DMS53 treated with DMSO at 0.1 percent for 48 hours (cell line): ENCODE measurements at regions not wholly inside any gene's neighbourhood (a gene's known extent, or its start where the extent isn't known, plus 50 kb on each side); places are given as distances from the start of the nearest gene placed in this dataset.

Experiments
- DNase-seq: peaks from one replicate; lab custom pipeline; 2025; ENCODE audit not compliant: unreplicated experiment; lab: John Stamatoyannopoulos, UW

- no peak for DNase-seq
Measured at GRCh38 chr16:55214412-55214811, 109.6 kb upstream of the IRX6 start.

GRCh38 chr16:55214974-55215494 is 109.0 kb upstream of the IRX6 start:
- DNase-seq: no peak

- no peak for DNase-seq
Measured at GRCh38 chr16:55217392-55217791, 106.6 kb upstream of the IRX6 start.

- no peak for DNase-seq
Measured at GRCh38 chr16:55221836-55222235, 102.2 kb upstream of the IRX6 start.

- DNase-seq: no peak
Measured at GRCh38 chr16:55222486-55222885, 101.5 kb upstream of the IRX6 start.

GRCh38 chr16:55225972-55226542 is 97.9 kb upstream of the IRX6 start:
- DNase-seq: no peak

- DNase-seq: no peak
Measured at GRCh38 chr16:55232822-55233221, 91.2 kb upstream of the IRX6 start.

GRCh38 chr16:55233464-55233863 is 90.5 kb upstream of the IRX6 start:
- DNase-seq: no peak

GRCh38 chr16:55236655-55237054 is 87.3 kb upstream of the IRX6 start:
- no peak for DNase-seq

GRCh38 chr16:55239723-55240122 is 84.3 kb upstream of the IRX6 start:
- no peak for DNase-seq

- no peak for DNase-seq
Measured at GRCh38 chr16:55240888-55241287, 83.1 kb upstream of the IRX6 start.

- no peak for DNase-seq
Measured at GRCh38 chr16:55242667-55243066, 81.3 kb upstream of the IRX6 start.

- DNase-seq: no peak
Measured at GRCh38 chr16:55248058-55248457, 75.9 kb upstream of the IRX6 start.

- DNase-seq: no peak
Measured at GRCh38 chr16:55248494-55248893, 75.5 kb upstream of the IRX6 start.

GRCh38 chr16:55249361-55249760 is 74.6 kb upstream of the IRX6 start:
- no peak for DNase-seq

- no peak for DNase-seq
Measured at GRCh38 chr16:55249936-55250335, 74.1 kb upstream of the IRX6 start.

GRCh38 chr16:55250701-55251100 is 73.3 kb upstream of the IRX6 start:
- no peak for DNase-seq

- no peak for DNase-seq
Measured at GRCh38 chr16:55251151-55251550, 72.9 kb upstream of the IRX6 start.

GRCh38 chr16:55252577-55252976 is 71.4 kb upstream of the IRX6 start:
- DNase-seq: no peak

- DNase-seq: no peak
Measured at GRCh38 chr16:55253987-55254386, 70.0 kb upstream of the IRX6 start.

- DNase-seq: no peak
Measured at GRCh38 chr16:55255733-55256282, 68.2 kb upstream of the IRX6 start.

GRCh38 chr16:55256412-55257016 is 67.5 kb upstream of the IRX6 start:
- DNase-seq: no peak
